DMS 273 treated with DMSO at 0.1 percent for 48 hours (cell line): ENCODE measurements at regions not wholly inside any gene's neighbourhood (a gene's known extent, or its start where the extent isn't known, plus 50 kb on each side); places are given as distances from the start of the nearest gene placed in this dataset.
"Not testable (repeated sequence)": the region's sequence is repeated elsewhere in the genome, so short reads cannot be mapped to it uniquely, and the experiment has no call there.

Experiments
- DNase-seq: peaks from one replicate; lab custom pipeline; 2025; lab: John Stamatoyannopoulos, UW

GRCh38 chr2:180604077-180604476 is 376.3 kb upstream of the UBE2E3 start:
- peak; percentile 4 for DNase-seq

GRCh38 chr2:180601016-180601415 is 379.4 kb upstream of the UBE2E3 start:
- DNase-seq = no peak

- no peak for DNase-seq
Measured at GRCh38 chr2:180599804-180600203, 380.6 kb upstream of the UBE2E3 start.

DNA sequence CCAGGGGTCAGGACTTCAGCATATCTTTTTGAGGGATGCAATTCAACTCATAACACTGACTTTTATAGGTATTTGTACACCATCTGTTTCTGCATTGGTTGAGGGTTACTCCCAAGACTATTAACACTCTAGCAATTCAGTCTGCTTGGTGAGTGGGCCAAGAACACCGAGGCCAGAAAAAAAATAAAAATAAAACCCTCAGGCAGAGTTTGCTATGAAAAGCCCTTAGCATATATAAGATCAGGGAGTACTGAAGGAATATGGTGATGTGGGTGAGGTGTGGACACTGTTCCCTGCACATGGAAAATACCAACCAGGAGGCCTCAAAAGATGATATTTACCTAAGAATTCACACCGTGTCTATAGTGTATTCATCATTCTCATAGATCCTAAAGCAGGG is 383.2 kb upstream of the UBE2E3 start:
- no peak for DNase-seq

GRCh38 chr2:180596453-180596852 is 384.0 kb upstream of the UBE2E3 start:
- no peak for DNase-seq

GRCh38 chr2:180591947-180592346 is 388.5 kb upstream of the UBE2E3 start:
- DNase-seq = no peak

- not testable (repeated sequence) for DNase-seq
Measured at GRCh38 chr2:180591093-180591781, 389.2 kb upstream of the UBE2E3 start.

DNA sequence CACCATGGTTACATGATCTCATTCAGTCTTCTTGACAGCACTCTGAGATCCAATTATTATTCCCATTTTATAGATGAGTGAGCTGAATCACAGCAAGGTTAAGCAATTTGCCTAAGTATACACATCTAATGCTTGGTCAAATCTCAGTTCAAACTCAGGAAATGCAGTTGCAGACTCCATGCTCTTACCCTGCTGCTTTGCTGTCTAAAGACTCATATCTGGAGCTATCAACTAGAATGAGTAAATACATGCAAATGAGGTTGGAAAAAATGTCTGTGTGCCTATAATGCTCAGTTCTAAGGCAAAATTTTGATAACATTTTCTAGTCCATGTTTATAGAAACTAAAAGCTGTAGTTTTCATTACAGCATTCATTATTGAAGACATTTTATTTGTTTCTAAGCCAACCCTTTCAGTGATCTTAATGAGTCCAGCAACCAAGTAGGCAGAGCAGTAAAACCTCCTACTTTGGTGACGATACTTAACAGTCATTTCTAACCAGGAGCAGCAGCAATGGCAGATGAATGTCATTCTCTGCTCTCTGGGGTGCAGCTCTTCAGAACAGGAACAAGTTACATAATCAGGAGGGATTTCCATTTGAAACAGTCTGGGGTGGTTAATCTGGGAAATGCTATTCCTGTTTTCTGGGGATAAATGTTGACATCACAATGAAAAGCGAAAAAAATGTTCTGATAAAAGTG is 396.8 kb upstream of the UBE2E3 start:
- DNase-seq = no peak

DNA sequence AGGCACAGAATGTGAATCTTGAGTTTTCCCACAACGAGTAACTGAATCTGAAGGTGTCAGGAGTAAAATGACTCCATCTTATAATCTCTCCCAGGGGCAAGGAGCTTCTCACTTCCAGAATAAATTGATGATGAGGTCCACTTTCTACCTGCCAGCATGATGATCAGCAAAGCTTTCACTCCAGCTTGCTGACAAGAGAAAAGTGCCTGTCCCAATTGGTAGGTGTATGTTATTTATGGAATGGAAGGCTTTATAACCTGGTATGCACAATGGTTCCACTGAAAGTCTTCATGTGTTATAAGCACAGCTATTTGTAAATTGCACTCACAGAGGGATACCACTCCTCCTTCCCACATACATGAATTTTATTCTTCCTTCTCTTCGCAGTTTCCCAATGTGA is 401.0 kb upstream of the UBE2E3 start:
- no peak for DNase-seq

GRCh38 chr2:180578441-180578840 is 402.0 kb upstream of the UBE2E3 start:
- no peak for DNase-seq

DNA sequence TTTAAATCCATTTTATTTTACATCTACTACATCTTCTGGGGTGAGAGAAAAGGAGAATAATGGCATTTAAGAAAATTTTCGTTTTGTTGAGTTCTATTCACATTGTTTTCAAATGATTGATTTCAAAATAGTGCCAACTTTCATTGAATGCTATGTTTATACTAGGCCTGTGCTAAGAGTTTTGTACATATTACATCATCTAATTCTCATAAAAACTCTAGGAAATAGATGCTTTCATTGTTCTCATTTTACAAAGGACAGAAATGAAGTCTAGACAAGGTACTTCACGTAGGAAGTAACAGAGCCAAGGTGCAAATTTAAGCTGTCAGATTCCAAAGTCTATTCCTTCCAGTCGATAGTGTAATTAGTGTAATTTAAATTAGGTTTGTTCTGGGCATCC is 402.8 kb upstream of the UBE2E3 start:
- DNase-seq = no peak

DNA sequence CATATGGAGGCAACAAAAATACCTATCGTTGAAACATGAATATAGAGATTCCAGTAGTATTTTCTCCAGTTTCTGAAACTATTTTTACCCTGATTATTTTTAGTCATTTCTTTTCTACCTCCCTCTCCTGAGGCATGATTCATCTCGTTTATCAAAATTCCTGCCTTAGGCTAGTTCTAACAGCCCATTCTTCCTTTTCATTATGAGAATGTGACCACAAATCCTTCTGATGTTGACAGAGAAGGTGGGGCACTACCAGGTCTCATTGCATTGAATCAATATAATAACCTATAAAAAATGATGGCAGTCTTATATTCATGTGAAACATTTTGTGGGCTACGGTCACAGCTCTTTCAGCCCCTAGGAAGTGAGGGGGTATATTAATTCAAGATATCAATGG is 406.5 kb upstream of the UBE2E3 start:
- DNase-seq = no peak

- no peak for DNase-seq
Measured at GRCh38 chr2:180572346-180572745, 408.1 kb upstream of the UBE2E3 start.

- DNase-seq = no peak
Measured at GRCh38 chr2:180571559-180571958, 408.8 kb upstream of the UBE2E3 start.

DNA sequence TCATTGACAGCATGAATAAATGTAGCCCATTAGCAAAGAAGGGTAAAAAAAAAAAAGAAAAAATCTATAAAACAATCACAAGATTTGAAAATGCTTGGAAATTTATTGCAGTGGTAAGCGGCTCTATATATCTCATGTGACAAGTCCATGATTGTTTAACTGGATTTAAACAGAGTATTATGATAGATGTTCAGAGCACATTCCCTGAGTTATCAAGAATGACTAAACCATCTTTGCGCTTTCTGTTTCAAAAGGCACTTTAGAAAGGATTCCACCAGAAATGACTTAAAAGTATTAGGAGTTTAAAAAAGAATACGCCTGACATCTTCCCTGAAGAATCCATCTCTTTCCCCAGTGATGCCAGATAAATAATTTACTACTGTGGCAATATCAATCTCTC is 409.5 kb upstream of the UBE2E3 start:
- no peak for DNase-seq

- DNase-seq = no peak
Measured at GRCh38 chr2:180564051-180564450, 416.4 kb upstream of the UBE2E3 start.

DNA sequence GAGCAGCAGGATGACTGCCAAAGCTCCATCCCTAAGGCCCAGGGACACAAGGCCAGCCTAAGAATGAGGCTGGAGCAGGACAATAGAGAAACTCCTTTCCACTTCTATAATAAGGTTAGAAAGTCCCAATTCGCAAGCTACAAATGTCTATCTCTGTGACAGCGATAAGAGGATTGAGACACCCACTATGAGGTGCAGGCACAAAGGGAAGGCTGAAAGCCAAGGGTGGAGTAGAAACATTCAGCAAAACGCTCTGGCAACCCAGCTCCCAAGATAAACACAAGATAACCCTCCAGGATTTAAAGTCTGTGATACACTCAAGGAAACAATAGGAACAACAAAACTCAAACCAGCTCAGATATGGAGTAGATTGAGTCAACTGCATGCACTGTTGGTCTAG is 418.0 kb upstream of the UBE2E3 start:
- no peak for DNase-seq

GRCh38 chr2:180559771-180560170 is 420.6 kb upstream of the UBE2E3 start:
- no peak for DNase-seq

GRCh38 chr2:180559038-180559437 is 421.4 kb upstream of the UBE2E3 start:
- DNase-seq = no peak

- DNase-seq = no peak
Measured at GRCh38 chr2:180555391-180555965, 424.9 kb upstream of the UBE2E3 start.

DNA sequence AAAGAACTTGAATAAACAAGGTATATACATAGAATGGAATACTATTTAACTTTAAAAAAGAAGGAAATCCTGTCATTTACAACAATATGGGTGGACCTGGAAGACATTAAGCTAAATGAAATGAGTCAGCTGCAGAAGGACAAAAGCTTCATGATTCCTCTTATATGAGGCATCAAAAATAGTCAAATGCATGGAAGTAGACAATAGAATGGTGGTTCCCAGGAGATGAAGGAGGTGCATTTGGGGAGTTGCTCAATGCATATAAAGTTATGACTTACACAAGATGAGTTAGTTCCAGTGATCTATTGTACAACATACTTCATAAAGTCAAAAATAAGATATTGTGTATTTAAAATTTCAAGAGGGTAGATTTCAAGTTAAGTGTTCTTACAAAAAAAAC is 426.1 kb upstream of the UBE2E3 start:
- no peak for DNase-seq

DNA sequence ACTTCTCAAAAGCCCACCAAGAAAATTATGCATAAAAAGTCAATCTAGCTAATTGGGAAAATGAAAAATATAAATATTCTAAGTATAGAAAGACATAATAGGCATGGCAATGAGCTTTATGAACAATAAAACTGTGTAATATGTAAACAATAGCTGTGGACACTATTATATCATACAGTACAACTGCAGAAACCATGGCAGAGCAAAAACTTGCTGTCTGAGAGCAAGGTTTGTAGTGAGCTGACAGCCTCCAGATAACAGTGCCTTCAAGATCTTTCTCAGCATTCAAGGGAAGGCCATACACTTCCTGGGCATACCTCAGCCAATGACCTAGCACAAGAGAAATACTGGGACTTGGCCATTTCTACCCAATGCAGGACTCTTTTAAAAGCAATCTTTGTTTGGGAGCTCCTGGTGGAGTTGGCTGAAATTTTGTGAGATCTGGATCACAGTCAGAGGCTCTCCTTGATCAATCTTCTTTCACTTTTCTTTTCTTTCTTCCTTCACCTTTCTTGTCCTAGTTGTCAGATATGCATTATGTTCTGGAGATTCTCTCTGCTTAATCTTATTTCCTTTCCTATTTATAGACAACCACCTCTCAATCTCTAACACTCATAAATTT is 427.2 kb upstream of the UBE2E3 start:
- DNase-seq = no peak

GRCh38 chr2:180542511-180542910 is 437.9 kb upstream of the UBE2E3 start:
- DNase-seq = no peak
